Right lobe of liver (tissue), 4 donors: ENCODE measurements at regions not wholly inside any gene's neighbourhood (a gene's known extent, or its start where the extent isn't known, plus 50 kb on each side); places are given as distances from the start of the nearest gene placed in this dataset.

ENCODE experiments used
- POLR2A ChIP-seq: fragments of 450-650 bp; IDR thresholded peaks from one replicate; pipeline ENCODE4 v1.6.1; 2017; ENCODE audit warnings: antibody characterized with exemption, mild to moderate bottlenecking
- TF ChIP-seq, protein P1 (sequence below), 4 donors: fragments of 200-600 bp in 3 of 4; fragments of 450-650 bp in 1 of 4; IDR thresholded peaks; one replicate each; pipeline versions ENCODE4 v1.5.1 to v1.8.0; 2016 to 2022; ENCODE audit warnings: antibody characterized with exemption in 4 of 4, mild to moderate bottlenecking in 2 of 4
- donor health status: DM: no; HTN: no; CAD: no.
- donor health status: DM: no; HTN: no; CAD: no.
- donor health status: DM: no; HTN: yes; CAD: no.

GRCh38 chr13:47251771-47252170 is 354.9 kb upstream of the HTR2A start:
- TF ChIP-seq, protein P1, sequence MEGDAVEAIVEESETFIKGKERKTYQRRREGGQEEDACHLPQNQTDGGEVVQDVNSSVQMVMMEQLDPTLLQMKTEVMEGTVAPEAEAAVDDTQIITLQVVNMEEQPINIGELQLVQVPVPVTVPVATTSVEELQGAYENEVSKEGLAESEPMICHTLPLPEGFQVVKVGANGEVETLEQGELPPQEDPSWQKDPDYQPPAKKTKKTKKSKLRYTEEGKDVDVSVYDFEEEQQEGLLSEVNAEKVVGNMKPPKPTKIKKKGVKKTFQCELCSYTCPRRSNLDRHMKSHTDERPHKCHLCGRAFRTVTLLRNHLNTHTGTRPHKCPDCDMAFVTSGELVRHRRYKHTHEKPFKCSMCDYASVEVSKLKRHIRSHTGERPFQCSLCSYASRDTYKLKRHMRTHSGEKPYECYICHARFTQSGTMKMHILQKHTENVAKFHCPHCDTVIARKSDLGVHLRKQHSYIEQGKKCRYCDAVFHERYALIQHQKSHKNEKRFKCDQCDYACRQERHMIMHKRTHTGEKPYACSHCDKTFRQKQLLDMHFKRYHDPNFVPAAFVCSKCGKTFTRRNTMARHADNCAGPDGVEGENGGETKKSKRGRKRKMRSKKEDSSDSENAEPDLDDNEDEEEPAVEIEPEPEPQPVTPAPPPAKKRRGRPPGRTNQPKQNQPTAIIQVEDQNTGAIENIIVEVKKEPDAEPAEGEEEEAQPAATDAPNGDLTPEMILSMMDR (IDR thresholded peaks at IDR 0.05), result no peak
- TF ChIP-seq POLR2A, result no peak
